HG02610 (cell line): ENCODE measurements at regions not wholly inside any gene's neighbourhood (a gene's known extent, or its start where the extent isn't known, plus 50 kb on each side); places are given as distances from the start of the nearest gene placed in this dataset.
"Not testable (repeated sequence)": the region's sequence is repeated elsewhere in the genome, so short reads cannot be mapped to it uniquely, and the experiment has no call there.

ENCODE experiments used
- ATAC-seq: cut with Tn5 transposase; IDR thresholded peaks from one replicate; pipeline ENCODE4 v1.9.1; 2021; ENCODE audit warnings: mild to moderate bottlenecking, moderate library complexity; ENCODE audit not compliant: unreplicated experiment

DNA sequence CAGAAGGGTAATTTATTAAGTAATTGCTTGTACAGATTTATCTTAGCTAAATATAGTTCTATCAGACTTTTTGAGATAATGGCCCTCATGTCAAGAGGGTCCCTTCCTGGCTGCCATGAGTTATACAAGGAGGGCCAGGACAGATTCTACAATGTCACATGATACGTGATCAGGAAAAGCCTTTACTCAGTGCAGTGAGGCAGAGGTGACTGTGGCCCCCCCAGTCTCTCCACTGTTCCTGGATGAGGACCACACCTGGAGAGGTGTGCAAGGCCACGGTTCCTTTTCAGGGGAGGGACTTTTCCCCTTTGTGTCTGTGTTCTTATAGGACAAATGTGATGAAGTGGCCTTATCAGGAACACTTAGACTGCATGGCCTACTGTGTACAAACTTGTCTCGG lies 54.3 kb upstream of the LRCH1 start:
- no peak for ATAC-seq

DNA sequence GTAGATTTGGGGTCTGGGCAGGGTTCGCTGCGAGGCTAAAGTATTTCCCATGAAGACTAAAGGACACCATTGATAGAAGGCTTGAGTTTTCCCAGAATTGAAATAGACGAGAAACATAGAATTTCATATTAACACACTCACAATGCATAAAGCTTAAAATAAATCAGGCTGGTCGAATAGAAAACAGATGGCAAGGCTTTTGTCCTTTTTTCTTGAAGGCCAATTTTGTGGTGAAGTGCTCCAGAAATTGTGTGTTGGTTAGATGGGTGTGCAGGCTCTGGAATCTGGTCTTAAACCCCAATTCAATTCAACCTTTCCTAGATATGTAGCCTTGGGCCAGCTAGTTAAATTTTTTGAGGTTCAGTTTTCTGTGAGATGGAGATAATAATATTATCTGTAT lies 56.9 kb upstream of the LRCH1 start:
- ATAC-seq: no peak

DNA sequence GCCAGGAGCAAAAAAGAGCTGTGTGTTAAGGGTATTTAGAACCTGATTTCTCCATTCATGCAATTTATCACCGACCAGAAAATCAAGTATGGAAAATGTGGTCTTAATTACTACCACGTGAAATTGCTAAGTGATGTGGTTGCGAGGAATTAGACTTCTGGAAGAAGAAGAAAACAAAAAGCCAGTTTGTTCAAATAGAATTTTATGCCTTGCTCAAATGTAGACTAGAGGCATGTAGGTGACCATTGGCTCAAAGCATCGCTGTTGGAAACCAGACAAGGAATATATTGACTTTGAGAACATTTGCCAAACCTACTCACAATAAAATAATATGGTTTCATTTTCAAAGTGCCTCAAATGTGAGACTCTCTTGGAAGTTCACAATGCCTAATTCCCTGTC lies 57.3 kb upstream of the LRCH1 start:
- no peak for ATAC-seq

DNA sequence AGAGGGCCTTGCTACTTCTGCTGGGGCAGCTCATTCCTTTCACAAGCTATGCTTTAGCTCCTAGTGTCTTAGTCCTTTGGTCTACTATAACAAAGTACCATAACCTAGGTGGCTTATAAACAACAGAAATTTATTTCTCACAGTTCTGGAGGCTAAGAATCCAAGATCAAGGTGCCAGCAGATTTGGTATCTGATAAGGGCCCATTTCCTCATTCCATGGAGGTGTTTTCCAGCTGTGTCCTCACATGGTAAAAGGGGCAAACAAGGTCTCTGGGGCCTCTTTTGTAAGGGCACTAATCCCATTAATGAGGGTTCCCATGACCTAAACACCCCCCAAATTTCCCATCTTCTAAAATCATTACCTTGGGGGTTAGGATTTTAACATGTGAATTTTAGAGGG lies 57.9 kb upstream of the LRCH1 start:
- no peak for ATAC-seq

DNA sequence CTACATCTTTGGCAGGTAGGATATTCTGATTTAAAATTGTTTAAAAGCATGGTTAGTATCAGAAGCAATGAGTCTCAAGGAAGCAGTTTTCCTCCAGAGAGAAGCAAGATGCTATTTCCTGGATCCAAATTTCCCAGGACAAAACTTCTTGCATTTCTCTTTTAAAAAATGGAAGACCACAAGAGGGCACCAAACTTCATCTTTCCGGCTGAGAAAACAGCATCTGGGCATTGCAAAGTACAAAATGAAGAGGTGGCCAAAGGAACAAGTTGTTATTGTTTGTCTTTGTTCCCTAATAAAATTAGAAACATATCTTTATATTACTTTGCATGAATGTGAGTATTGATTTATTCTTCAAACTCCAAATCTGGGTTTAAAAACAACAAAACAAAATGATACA lies 60.0 kb upstream of the LRCH1 start:
- ATAC-seq: no peak

DNA sequence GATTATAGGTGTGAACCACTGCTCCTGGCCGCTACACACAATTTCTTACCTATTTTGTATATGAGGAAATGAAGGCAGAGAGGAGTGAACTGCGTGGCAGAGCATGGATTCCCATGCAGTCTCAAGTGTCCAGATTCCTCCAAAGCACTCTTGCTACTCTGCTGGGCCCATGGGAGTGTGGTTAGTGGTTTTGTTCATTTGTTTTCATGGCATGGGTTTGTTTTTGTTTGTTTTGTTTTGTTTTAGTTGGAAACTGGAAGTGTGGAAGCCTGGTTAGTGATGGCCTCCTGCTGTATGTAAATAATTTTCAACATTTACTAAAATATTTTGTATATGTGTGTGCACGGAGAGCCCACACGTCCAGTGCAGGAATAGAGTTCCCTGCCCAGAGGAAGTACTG lies 61.3 kb upstream of the LRCH1 start:
- no peak for ATAC-seq

DNA sequence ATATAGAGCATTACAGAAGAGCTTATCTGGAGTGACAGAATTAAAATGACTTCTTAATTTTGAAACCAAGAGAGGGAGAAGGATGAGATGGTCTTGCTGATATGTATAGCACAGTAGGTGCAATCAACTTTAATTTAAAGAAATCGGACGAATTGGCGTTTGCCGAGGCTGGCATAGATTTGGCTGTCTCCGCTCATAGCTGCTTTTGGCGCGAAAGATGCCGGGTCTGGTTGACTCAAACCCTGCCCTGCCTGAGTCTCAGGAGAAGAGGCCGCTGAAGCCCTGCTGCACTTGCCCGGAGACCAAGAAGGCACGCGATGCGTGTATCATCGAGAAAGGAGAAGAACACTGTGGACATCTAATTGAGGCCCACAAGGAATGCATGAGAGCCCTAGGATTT lies 62.3 kb upstream of the LRCH1 start:
- not testable (repeated sequence) for ATAC-seq

DNA sequence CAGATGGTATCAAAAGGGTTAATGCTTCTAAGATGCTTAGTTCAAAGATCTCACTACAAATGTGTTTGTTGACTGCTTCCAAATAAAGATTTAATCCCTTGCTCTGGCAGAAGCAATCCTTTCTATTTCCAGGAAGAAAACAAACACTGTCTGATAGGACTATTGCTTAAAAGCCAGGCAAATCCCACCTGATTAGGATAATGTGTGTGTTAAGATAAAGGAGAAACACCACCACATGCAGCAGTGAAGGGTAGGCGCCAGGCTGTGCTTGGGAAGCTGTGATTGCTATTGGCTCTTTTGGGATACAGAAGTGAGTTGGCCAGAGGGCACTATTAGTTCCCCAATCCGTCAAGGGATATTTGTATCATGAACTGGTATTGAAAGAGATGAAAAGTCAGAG lies 62.8 kb upstream of the LRCH1 start:
- no peak for ATAC-seq

DNA sequence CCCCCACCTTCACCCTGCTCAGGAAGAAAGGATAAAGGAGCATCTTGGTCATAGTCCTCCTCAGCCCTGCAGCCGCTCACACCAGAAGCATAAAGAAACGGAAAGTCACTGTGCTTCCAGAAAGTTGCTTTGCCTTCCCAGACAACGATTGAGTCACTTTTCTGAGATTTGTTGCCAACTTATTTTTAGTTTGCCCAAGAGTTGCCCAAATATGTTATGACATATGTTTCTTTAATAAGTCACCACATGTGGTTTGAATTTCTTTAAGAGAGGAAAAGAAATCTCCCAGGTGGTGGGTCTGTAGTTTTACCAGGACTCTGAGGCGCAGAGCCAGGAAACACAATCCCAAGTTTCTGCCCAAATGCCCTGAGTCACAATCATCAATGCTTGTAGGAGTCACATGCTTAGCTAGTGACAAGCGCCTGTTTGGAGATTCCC lies 63.4 kb upstream of the LRCH1 start:
- no peak for ATAC-seq

DNA sequence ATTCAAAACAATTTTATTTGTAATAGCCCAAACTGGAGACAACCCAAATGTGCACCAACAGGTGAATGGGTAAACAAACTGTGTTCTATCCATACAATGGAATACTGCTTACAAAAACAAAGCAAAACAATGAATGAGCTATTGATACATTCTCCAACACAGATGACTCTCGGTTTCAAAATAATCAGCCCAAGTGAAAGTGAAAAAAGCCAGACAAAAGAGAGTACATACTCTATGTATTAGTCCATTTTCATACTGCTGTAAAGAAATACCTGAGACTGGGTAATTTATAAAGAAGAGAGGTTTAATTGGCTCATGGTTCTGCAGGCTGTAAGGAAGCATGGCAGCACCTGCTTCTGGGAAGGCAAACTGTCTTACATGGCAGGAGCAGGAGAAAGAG lies 65.2 kb upstream of the LRCH1 start:
- peak; percentile 55 for ATAC-seq

DNA sequence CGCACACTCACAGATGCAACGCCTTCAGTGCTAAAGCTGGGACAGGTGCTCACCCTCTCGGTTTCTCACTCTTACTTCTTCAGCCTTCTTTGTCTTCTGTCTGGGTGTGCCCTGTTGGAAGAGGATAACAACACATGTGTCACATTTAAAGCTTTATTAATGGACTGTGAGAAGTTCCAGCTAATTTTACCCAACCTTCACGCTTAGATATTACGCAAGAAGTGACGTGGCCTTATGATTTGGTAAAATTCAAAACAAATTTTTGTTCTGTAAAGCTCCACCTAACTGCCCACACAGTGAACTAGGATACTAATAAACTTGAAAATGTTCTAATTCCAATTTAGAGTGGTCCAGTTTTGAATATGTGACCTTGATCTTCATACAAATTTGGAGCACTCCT lies 66.7 kb upstream of the LRCH1 start:
- no peak for ATAC-seq

DNA sequence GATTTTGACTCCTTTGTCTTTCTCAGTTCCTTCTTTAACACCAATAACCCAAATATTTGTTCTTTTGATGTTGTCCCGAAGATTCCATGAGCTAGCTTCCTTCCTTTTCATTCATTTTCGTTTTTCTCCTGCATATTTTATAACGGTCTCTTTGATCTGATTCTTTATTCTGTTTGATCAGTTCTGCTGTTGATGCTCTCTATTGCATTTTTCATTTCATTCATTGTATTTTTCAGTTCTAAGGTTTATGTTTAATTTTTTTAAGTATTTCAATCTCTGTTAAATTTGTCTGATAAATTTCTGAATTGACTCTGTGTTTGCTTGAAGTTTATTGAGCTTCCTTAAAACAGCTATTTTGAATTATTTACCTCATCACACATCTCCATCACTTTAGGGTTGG lies 68.4 kb upstream of the LRCH1 start:
- no peak for ATAC-seq

DNA sequence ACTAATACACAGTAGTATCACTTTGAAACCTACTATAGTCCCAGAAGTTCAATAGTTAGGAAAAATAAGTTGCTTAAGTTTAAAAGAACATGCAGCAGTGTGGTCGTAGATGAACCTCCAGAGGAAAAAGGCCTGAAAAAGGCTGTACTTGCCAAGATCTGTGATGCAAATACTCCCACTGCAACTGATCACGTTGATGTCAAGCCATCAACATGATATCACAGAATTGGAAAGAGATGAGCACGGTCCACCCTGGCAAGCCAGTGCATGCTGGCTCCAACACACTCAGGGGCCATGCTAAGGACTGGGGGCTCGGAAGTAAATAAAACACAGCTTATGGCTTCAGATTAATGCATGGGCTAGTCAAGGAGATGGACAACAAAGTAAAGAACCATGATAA lies 71.8 kb upstream of the LRCH1 start:
- no peak for ATAC-seq

DNA sequence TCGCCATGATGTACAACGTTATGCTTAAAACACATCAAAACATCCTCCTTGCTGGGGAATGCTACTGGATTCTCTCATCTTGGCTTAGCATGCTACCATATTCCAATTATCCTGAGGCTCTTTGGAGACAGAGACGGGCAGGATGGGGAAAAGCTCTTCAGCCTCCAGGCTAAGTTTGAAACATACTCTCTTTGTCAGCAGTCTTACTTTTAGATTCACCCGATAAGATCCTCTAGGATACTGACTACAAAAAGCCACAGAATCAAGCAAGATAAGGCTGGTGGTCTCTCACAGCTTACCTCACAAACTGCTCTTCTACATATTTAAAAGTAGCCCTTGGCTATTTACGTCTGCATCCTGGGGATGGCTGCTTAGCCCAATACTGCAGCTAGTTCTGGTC lies 72.8 kb upstream of the LRCH1 start:
- no peak for ATAC-seq

DNA sequence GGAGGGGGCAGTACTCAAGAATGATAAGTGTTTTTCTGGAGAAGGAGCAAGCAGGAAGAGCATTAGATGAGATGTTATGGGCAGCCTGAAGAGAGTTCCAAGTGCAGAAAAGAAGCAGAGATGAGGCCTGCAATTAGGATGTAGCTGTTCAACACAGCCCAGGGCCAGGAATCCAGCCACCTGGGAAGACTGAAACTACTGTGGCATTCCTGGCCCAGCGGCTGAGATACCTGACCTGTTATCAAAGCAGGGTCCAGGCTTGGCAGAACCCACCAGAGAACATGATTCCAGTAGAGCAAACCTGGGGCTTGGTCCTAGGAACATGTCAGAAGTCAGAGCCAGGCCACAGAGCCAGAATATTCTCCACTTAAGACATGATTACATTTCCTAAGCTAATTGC lies 73.3 kb upstream of the LRCH1 start:
- no peak for ATAC-seq

DNA sequence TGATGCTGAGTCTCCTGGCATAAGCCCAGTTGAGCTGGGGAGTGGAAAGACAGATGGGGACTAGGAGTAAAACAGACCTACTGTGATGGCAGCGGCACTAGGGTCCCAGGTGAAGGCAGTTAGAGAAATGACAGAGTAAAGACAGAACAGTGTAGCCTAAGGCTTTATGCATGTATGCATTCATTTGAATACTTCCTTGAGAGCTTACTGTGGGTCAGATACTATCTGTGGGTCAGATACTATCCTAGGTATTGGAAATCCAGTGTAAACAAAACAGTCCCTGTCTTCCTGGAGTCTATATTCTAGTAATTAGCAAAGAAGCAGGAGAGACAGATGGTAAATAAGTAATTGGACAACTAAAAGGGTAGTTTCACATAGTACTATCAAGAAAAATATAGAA lies 73.7 kb upstream of the LRCH1 start:
- ATAC-seq: no peak

DNA sequence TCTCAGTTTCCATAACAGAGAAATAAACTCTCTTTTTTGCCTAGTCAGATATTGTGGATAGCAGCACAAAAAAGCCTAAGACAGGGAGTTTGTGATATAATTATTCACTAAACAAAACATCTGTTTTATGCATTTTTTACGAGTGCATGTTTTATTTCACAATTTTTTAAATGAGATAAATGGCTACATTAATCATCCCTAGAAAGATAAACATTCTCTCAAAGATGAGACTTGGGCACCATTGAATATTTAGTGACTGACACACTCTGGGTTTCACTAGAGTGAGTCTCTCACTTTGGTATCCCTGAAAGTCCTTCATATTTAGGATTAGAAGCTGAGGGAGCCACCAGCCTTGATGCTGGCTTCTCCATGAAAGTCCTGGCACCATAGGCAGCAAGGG lies 74.3 kb upstream of the LRCH1 start:
- no peak for ATAC-seq

DNA sequence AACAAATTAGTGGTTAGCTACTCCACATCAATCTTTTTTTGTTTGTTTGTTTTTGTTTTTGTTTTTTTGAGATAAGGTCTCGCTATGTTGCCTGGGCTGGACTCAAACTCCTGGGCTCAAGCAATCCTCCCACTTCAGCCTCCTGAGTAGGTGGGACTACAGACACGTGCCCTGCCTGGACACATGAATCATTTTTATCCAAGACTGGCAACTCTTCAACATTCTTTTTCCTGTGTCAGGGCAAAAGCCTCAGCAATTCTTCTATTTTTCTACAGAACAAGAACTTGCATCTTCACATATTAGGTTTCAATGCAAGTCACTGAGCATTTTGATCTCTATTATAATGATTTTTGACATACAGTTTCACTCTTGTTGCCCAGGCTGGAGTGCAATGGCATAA lies 76.8 kb upstream of the LRCH1 start:
- ATAC-seq: no peak

DNA sequence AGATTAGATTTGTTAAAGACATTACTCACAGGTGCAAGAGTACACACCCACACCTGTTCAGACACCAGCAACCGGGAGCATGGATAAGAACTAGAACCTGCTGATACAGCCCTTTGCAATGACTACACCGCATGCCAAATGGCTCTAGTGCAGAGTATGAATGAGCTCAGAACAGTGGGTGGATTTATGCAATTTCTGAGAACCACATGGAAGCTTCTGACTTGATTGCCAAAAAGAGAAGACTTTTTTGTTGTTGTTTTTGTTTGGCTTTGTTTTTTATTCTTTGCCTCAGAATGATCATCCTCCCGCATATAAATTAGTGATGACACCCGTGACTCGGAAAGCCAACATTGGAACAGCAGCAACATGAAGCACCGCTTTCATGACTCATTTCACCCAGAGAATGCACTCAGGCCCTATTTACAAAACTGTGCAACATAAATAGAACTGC lies 77.4 kb upstream of the LRCH1 start:
- no peak for ATAC-seq

DNA sequence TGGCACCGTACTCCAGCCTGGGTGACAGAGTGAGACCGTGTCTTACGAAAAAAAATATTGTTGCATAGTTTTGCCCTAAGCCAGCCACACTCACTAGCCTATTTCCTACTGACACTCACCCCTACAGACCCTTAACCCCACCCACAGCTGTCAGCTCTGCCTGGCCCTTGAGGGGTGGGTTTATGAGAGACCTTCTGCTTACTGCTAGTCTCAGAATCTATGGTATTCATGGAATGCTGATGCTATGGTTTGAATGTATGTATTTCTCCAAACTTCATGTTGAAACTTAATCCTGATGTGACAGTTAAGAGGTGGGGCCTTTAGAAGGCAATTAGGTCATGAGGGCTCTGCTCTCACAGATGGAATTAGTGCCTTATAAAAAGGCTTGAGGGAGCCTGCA lies 79.2 kb upstream of the LRCH1 start:
- ATAC-seq: no peak

DNA sequence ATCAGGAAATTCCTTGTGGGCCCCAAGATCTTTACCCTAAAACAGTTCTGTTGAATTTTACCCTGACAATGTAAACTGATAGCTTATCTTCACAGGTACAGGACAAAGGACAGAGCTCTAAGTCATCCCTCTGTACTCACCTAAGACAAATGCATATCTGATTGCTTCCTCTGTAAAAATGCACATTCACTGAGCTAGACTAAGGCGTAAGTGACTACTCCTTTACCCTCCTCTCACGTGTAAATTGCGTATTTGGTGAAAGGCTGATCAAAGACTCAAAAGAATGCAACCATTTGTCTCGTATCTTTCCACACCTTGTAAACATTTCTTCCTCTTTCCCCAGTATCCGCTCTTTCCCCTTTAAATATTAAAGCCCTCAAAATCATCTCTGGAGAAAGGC lies 80.6 kb upstream of the LRCH1 start:
- ATAC-seq: no peak

DNA sequence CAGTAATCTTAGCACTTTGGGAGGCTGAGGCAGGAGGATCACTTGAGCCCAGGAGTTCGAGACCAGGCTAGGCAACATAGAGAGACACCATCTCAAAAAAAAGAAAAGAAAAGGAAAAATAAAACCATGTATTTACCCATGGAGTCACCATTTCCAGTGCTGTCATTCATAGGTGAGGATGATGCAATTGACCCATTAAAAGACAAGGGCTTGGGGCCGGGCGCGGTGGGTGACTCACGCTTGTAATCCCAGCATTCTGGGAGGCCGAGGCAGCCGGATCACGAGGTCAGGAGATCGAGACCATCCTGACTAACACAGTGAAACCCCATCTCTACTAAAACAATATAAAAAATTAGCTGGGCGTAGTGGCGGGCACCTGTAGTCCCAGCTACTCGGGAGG lies 82.6 kb upstream of the RUBCNL start:
- not testable (repeated sequence) for ATAC-seq

DNA sequence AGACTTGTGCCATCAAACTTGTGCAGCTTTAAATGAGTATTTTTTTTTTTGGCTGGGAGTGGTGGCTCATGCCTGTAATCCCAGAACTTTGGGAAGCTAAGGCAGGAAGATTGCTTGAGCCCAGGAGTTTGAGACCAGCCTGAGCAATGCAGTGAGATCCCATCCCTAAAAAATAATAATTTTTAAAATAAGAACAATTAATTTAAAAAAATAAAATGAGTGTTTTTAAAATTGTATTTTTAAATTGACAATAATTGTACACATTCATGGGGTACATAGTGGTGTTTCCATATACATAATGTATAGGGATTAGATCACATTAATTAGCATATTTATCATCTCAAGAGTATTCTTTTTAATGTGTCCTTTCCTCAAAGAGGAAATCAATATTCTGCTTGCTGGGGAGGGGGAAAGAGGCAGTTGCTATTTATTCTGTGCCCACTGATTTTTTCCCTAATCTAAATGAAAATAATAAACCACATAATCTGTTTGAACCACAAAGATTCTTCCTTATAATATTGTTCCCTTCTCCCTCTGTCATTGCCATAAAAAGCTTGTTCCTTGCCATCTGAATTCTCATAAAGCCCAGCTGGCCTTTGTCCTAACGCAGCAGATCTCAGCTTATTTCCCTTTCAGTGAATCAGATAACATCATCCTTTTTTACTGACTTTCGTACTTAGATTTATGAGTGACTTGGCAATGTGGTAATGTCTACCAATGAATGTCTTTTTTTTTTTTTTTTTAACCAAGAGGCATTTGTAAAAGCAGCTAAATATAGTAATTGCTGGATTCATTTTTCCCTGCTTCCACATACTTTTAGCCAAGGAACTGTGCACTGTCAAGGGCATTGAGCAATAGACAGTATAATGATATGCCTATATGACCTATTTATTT lies 81.8 kb upstream of the RUBCNL start:
- no peak for ATAC-seq
